H1 (cell line): ENCODE measurements at regions not wholly inside any gene's neighbourhood (a gene's known extent, or its start where the extent isn't known, plus 50 kb on each side); places are given as distances from the start of the nearest gene placed in this dataset.

Experiments
- CTCF ChIA-PET: fragments of 300-600 bp; sonication (Branson Sonifier 250); formaldehyde crosslinking; loops from one replicate; lab custom pipeline; 2021; ENCODE audit not compliant: partially characterized antibody; lab: Charles Lee
- POLR2A ChIA-PET: fragments of 300-600 bp; sonication (Branson Sonifier 250); formaldehyde crosslinking; loops from one replicate; lab custom pipeline; 2021; ENCODE audit warnings: inconsistent platforms; ENCODE audit not compliant: partially characterized antibody; lab: Charles Lee
- DNase-seq, 2 experiments: peaks; one replicate each; pipeline versions ENCODE4 v3.0.0 to v3.0.0-alpha.2; 2010 to 2022; ENCODE audit warnings: low spot score in 2 of 2, low read depth in 1 of 2, mixed read lengths in 1 of 2
- FAIRE-seq: peaks from 2 replicates; lab custom pipeline; 2011; peaks lifted over from hg19 to GRCh38; lab: Jason Lieb, UNC
- H2AFZ ChIP-seq: 2 replicates; pipeline ENCODE4 v1.8.1; 2012; ENCODE audit warnings: low read length, inconsistent platforms
- H2AK5ac ChIP-seq: 2 replicates; pipeline ENCODE4 v1.6.1; 2013; ENCODE audit warnings: low read depth, low read length
- H2BK120ac ChIP-seq: replicated peaks from 2 replicates; pipeline ENCODE3; 2013; ENCODE audit warnings: low read depth, low read length, inconsistent platforms
- H2BK12ac ChIP-seq: 2 replicates; pipeline ENCODE4 v1.6.1; 2013; ENCODE audit warnings: low read depth, low read length
- H2BK15ac ChIP-seq: 2 replicates; pipeline ENCODE4 v1.6.1; 2013; ENCODE audit warnings: low read length
- H2BK20ac ChIP-seq: 2 replicates; pipeline ENCODE4 v1.6.1; 2013; ENCODE audit warnings: low read length
- H2BK5ac ChIP-seq: 2 replicates; pipeline ENCODE4 v1.6.1; 2013; ENCODE audit warnings: low read depth, low read length
- H3K14ac ChIP-seq: 2 replicates; pipeline ENCODE4 v1.6.1; 2013; ENCODE audit warnings: inconsistent platforms; ENCODE audit not compliant: insufficient read length
- H3K18ac ChIP-seq: 2 replicates; pipeline ENCODE4 v1.6.1; 2013; ENCODE audit warnings: low read length; ENCODE audit errors: extremely low read depth
- H3K23ac ChIP-seq: 2 replicates; pipeline ENCODE4 v1.6.1; 2013; ENCODE audit warnings: inconsistent platforms; ENCODE audit not compliant: insufficient read length
- H3K23me2 ChIP-seq: 2 replicates; pipeline ENCODE4 v1.6.1; 2013; ENCODE audit warnings: low read depth, low read length
- H3K27ac ChIP-seq: 2 replicates; pipeline ENCODE4 v1.6.1; 2011; ENCODE audit warnings: low read depth, low read length, inconsistent platforms
- H3K27me3 ChIP-seq, 4 experiments: replicated peaks in 1 of 4; 1 replicate in 1 of 4; 2 replicates in 3 of 4; pipeline versions ENCODE4 v1.6.1 to v1.8.1; 2011 to 2013; ENCODE audit warnings: low read length in 3 of 4, mild to moderate bottlenecking in 3 of 4, inconsistent platforms in 2 of 4, mixed read lengths in 2 of 4, moderate library complexity in 1 of 4; ENCODE audit not compliant: control insufficient read depth in 3 of 4, insufficient read depth in 3 of 4; ENCODE audit errors: extremely low read depth in 1 of 4
- H3K36me3 ChIP-seq, 4 experiments: 2 replicates each; pipeline versions ENCODE4 v1.6.1 to v1.8.1; 2011 to 2013; ENCODE audit warnings: mild to moderate bottlenecking in 4 of 4, low read length in 3 of 4, moderate library complexity in 2 of 4, control low read depth in 1 of 4, inconsistent platforms in 1 of 4; ENCODE audit not compliant: insufficient read depth in 4 of 4, control insufficient read depth in 2 of 4
- H3K4ac ChIP-seq: replicated peaks from 2 replicates; pipeline ENCODE3; 2013; ENCODE audit warnings: low read length, low read depth, mixed read lengths, inconsistent platforms; ENCODE audit not compliant: insufficient read length
- H3K4me1 ChIP-seq, 4 experiments: replicated peaks in 1 of 4; 1 replicate in 1 of 4; 2 replicates in 3 of 4; pipeline versions ENCODE4 v1.6.1 to v1.8.1; 2011 to 2013; ENCODE audit warnings: low read length in 3 of 4, inconsistent platforms in 2 of 4, mixed read lengths in 1 of 4; ENCODE audit not compliant: insufficient read depth in 4 of 4, control insufficient read depth in 3 of 4
- H3K4me2 ChIP-seq, 2 experiments: 2 replicates each; pipeline versions ENCODE4 v1.6.1 to v1.8.1; 2011 to 2013; ENCODE audit warnings: low read depth in 2 of 2, low read length in 2 of 2, control low read depth in 1 of 2, inconsistent platforms in 1 of 2, mild to moderate bottlenecking in 1 of 2; ENCODE audit not compliant: insufficient read depth in 1 of 2
- H3K4me3 ChIP-seq, 4 experiments: fragments of 200-600, 300-600 bp in 1 of 4; sonication (generic), shearing (Covaris generic), sonication (Bioruptor Twin) in 1 of 4; 2 replicates each; pipeline versions ENCODE4 v1.5.1 to v1.8.1; 2011 to 2016; ENCODE audit warnings: low read length in 4 of 4, low read depth in 3 of 4, control low read depth in 2 of 4, inconsistent platforms in 2 of 4, mild to moderate bottlenecking in 2 of 4, mixed read lengths in 1 of 4, moderate library complexity in 1 of 4; ENCODE audit not compliant: insufficient read depth in 2 of 4; ENCODE audit errors: extremely low read depth in 1 of 4
- H3K56ac ChIP-seq: replicated peaks from 2 replicates; pipeline ENCODE3; 2013; ENCODE audit warnings: low read depth, mild to moderate bottlenecking, mixed read lengths, low read length, inconsistent platforms; ENCODE audit not compliant: insufficient read length
- H3K79me1 ChIP-seq: 2 replicates; pipeline ENCODE4 v1.6.1; 2013; ENCODE audit warnings: low read depth, low read length, control low read depth
- H3K79me2 ChIP-seq, 2 experiments: 2 replicates each; pipeline versions ENCODE4 v1.6.1 to v1.8.1; 2012 to 2013; ENCODE audit warnings: low read length in 2 of 2, mild to moderate bottlenecking in 2 of 2, inconsistent platforms in 1 of 2; ENCODE audit not compliant: insufficient read depth in 2 of 2, control insufficient read depth in 1 of 2
- H3K9ac ChIP-seq, 4 experiments: replicated peaks in 1 of 4; 1 replicate in 1 of 4; 2 replicates in 3 of 4; pipeline versions ENCODE4 v1.6.1 to v1.8.1; 2011 to 2013; ENCODE audit warnings: low read depth in 3 of 4, low read length in 3 of 4, control low read depth in 2 of 4, mild to moderate bottlenecking in 2 of 4, moderate library complexity in 2 of 4, inconsistent platforms in 1 of 4; ENCODE audit errors: extremely low read depth in 1 of 4
- H3K9me3 ChIP-seq, 2 experiments: 2 replicates each; pipeline versions ENCODE4 v1.6.1 to v1.8.1; 2012 to 2013; ENCODE audit warnings: mild to moderate bottlenecking in 2 of 2, moderate library complexity in 2 of 2, control low read depth in 1 of 2, inconsistent platforms in 1 of 2, low read depth in 1 of 2, low read length in 1 of 2, mixed read lengths in 1 of 2; ENCODE audit not compliant: insufficient read depth in 2 of 2
- H4K20me1 ChIP-seq, 2 experiments: replicated peaks in 1 of 2; 2 replicates each; pipeline versions ENCODE3 to v1.8.1; 2011 to 2013; ENCODE audit warnings: inconsistent platforms in 2 of 2, low read length in 2 of 2, mild to moderate bottlenecking in 1 of 2; ENCODE audit not compliant: insufficient read depth in 2 of 2, control insufficient read depth in 1 of 2
- H4K5ac ChIP-seq: 2 replicates; pipeline ENCODE4 v1.6.1; 2013; ENCODE audit warnings: low read length, low read depth, mixed read lengths, inconsistent platforms; ENCODE audit not compliant: insufficient read length
- H4K8ac ChIP-seq: 2 replicates; pipeline ENCODE4 v1.8.0; 2013; ENCODE audit warnings: mild to moderate bottlenecking, moderate library complexity, low read length, inconsistent platforms; ENCODE audit not compliant: insufficient read depth; ENCODE audit errors: extremely low read depth
- H4K91ac ChIP-seq: replicated peaks from 2 replicates; pipeline ENCODE3; 2013; ENCODE audit warnings: low read length, mixed read lengths, inconsistent platforms; ENCODE audit not compliant: insufficient read length
- ASH2L ChIP-seq: fragments of 200-600, 300-600 bp; sonication (generic); IDR thresholded peaks from one replicate; pipeline ENCODE4 v1.7.1; 2017; ENCODE audit warnings: low read length
- CTCF ChIP-seq, 3 experiments: IDR thresholded peaks; 1 replicate in 2 of 3; 2 replicates in 1 of 3; pipeline versions ENCODE4 v1.5.1 to v1.6.1; 2011; ENCODE audit warnings: low read length in 3 of 3, mild to moderate bottlenecking in 3 of 3, inconsistent platforms in 2 of 3, low read depth in 1 of 3, moderate library complexity in 1 of 3; ENCODE audit not compliant: insufficient read depth in 1 of 3; ENCODE audit errors: control extremely low read depth in 1 of 3
- MAFK ChIP-seq: IDR thresholded peaks from 2 replicates; pipeline ENCODE4 v1.6.1; 2012; ENCODE audit warnings: low read depth, mild to moderate bottlenecking, improper control_type of control experiment, low read length
- RFX5 ChIP-seq: IDR thresholded peaks from 2 replicates; pipeline ENCODE4 v1.6.1; 2011; ENCODE audit warnings: low read depth, low read length, improper control_type of control experiment, borderline replicate concordance
- WGBS, 2 experiments: shearing (Covaris generic) in 1 of 2; methylation state at CpG; one replicate each; pipeline versions ENCODE4 v1.1.6 to v1.1.7; 2013 to 2015; ENCODE audit warnings: low lambda C conversion rate in 2 of 2, mixed read lengths in 2 of 2, inconsistent platforms in 1 of 2, low coverage in 1 of 2, missing lambda C conversion rate in 1 of 2; ENCODE audit not compliant: insufficient replicate concordance in 2 of 2, insufficient coverage in 1 of 2, insufficient read length in 1 of 2; ENCODE audit errors: extremely low coverage in 1 of 2, missing lambda C conversion rate in 1 of 2; 5-methylcytosine and 5-hydroxymethylcytosine counted together

GRCh38 chr6:87763901-87764300 is 61.9 kb upstream of the AKIRIN2 start:
- Histone ChIP-seq H3K36me3 (no peaks in the 10 kb centered on the region), H2AK5ac (no peak overlapping the region), H4K8ac (no peak overlapping the region), H3K27me3 (no peaks in the 10 kb centered on the region), H4K91ac (no peak overlapping the region), H3K23ac (no peak overlapping the region), H3K27ac (no peak overlapping the region), H2BK5ac (no peak overlapping the region), H3K9me3 (no peaks in the 10 kb centered on the region), H3K79me2 (no peaks in the 10 kb centered on the region), H3K79me1 (no peaks in the 10 kb centered on the region), H4K5ac (no peak overlapping the region), H3K4me3 (no peak overlapping the region), H3K56ac (no peak overlapping the region), H2BK20ac (no peak overlapping the region), H4K20me1 (no peaks in the 10 kb centered on the region), H3K4ac (no peak overlapping the region), H3K4me2 (no peak overlapping the region), H3K18ac (no peak overlapping the region), H2BK120ac (no peak overlapping the region), H3K14ac (no peak overlapping the region), H2BK15ac (no peak overlapping the region), H3K9ac (no peak overlapping the region), H2BK12ac (no peak overlapping the region), H3K23me2 (no peaks in the 10 kb centered on the region), H2AFZ (no peak overlapping the region; the same call in 1 of the 2 replicates), H3K4me1 (no peaks in the 10 kb centered on the region)
- TF ChIP-seq ASH2L (no peak), CTCF (IDR thresholded peaks at IDR 0.05; ENCODE audit: control extremely low read depth in 1 of 3, insufficient read depth in 1 of 3, low read depth in 1 of 3, low read length in 3 of 3) (no peak), RFX5 (no peak), MAFK (no peak)
- CTCF ChIA-PET, result no interaction called here
- POLR2A ChIA-PET, result interaction anchor here (1.8 kb wide), 1 partner anchor 62 kb away, joined by 5 read pairs; the partner anchor contains the start of gene AKIRIN2
- WGBS, 2 experiments, result 90% methylated on average over 4 of the region's 4 CpGs; no CpG with 5 or more reads in 1 of the 2 experiments
- DNase-seq (no peak), FAIRE-seq (no peak)
